PC-3 (cell line): ENCODE measurements at regions not wholly inside any gene's neighbourhood (a gene's known extent, or its start where the extent isn't known, plus 50 kb on each side); places are given as distances from the start of the nearest gene placed in this dataset.

Experiments
- EZH2 ChIP-seq: fragments of 300-600 bp; sonication (generic); IDR thresholded peaks from one replicate; pipeline ENCODE4 v1.6.1; 2017; ENCODE audit warnings: antibody characterized with exemption, mild to moderate bottlenecking, low read length; ENCODE audit not compliant: unreplicated experiment
- EZH2phosphoT487 ChIP-seq: fragments of 300-600 bp; sonication (generic); IDR thresholded peaks from 2 replicates; pipeline ENCODE4 v1.6.1; 2018; ENCODE audit warnings: mild to moderate bottlenecking, antibody characterized with exemption, low read length, borderline replicate concordance
- TF ChIP-seq, protein P1 (sequence below): fragments of 300-600 bp; sonication (generic); conservative IDR thresholded peaks from 2 replicates; pipeline ENCODE4 v1.5.1; 2017; ENCODE audit warnings: antibody characterized with exemption, low read depth, mild to moderate bottlenecking, low read length

DNA sequence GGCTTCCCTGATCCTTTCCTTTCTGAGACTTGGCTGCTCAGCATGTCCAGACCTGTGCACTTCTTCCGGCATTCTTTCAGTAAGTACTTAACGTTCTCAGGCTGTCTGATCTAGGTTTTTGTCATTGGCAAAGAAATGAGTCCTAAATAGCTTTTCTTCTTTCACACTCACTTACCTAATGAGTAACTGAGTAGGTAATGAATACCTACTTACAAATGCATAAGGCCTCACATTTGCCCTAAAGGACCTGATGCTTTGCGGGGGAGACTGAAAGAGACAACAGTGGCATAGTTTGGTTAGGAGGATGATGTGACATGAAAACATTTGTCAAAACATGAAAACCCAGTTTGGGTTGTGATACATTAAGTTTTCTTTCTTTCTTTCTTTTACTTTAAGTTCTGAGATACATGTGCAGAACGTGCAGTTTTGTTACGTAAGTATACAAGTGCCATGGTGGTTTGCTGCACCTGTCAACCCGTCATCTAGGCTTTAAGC lies 516.7 kb upstream of the CFAP20DC start:
- TF ChIP-seq, protein P1, sequence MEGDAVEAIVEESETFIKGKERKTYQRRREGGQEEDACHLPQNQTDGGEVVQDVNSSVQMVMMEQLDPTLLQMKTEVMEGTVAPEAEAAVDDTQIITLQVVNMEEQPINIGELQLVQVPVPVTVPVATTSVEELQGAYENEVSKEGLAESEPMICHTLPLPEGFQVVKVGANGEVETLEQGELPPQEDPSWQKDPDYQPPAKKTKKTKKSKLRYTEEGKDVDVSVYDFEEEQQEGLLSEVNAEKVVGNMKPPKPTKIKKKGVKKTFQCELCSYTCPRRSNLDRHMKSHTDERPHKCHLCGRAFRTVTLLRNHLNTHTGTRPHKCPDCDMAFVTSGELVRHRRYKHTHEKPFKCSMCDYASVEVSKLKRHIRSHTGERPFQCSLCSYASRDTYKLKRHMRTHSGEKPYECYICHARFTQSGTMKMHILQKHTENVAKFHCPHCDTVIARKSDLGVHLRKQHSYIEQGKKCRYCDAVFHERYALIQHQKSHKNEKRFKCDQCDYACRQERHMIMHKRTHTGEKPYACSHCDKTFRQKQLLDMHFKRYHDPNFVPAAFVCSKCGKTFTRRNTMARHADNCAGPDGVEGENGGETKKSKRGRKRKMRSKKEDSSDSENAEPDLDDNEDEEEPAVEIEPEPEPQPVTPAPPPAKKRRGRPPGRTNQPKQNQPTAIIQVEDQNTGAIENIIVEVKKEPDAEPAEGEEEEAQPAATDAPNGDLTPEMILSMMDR = no peak
- TF ChIP-seq EZH2phosphoT487 (no peak), EZH2 (no peak)
